GM18519 (cell line): ENCODE measurements at regions not wholly inside any gene's neighbourhood (a gene's known extent, or its start where the extent isn't known, plus 50 kb on each side); places are given as distances from the start of the nearest gene placed in this dataset.
"Not testable (repeated sequence)": the region's sequence is repeated elsewhere in the genome, so short reads cannot be mapped to it uniquely, and the experiment has no call there.

Source experiments
- ATAC-seq: cut with Tn5 transposase; IDR thresholded peaks from one replicate; pipeline ENCODE4 v1.9.1; 2021; ENCODE audit warnings: mild to moderate bottlenecking, moderate library complexity; ENCODE audit not compliant: unreplicated experiment, low FRiP score

GRCh38 chr1:88610687-88611086 is 73.4 kb upstream of the PKN2 start:
- no peak for ATAC-seq

- ATAC-seq, result no peak
Observed at GRCh38 chr1:88612292-88612691, 71.8 kb upstream of the PKN2 start.

GRCh38 chr1:88612773-88613172 is 71.3 kb upstream of the PKN2 start:
- no peak for ATAC-seq

- ATAC-seq, result no peak
Observed at GRCh38 chr1:88618331-88618730, 65.7 kb upstream of the PKN2 start.

- ATAC-seq, result not testable (repeated sequence)
Observed at GRCh38 chr1:88623101-88623500, 61.0 kb upstream of the PKN2 start.
